ENCODE measurements at regions not wholly inside any gene's neighbourhood (a gene's known extent, or its start where the extent isn't known, plus 50 kb on each side); places are given as distances from the start of the nearest gene placed in this dataset.

DNA sequence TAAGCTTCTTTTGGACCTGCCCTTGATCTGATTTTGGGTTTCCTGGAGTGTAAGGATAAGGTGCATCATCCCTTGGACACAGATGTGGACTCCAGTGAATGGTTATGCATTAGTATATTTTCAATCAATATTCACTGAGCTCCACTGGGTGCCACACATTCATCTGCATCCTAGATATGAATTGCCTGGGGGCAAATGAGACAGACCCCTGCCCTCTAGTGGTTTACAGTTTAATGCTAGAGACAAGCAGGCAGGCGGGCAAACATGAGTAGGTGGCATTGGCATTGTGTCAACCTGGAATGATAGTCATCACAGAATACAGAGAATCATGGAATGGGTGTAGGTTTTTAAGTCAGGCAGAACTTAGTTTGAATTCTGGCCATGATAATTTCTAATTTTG, 252.5 kb upstream of the SOX14 start:
- no peaks in the 10 kb centered on the region for H3K27me3 ChIP-seq (ENCODE audit: control insufficient read depth, insufficient read depth, low read length)
- DNase-seq (ENCODE audit: low read depth): no peak
- H3K4me3 ChIP-seq (ENCODE audit: low read depth, low read length): no peak overlapping the region
- TF ChIP-seq, protein P1, sequence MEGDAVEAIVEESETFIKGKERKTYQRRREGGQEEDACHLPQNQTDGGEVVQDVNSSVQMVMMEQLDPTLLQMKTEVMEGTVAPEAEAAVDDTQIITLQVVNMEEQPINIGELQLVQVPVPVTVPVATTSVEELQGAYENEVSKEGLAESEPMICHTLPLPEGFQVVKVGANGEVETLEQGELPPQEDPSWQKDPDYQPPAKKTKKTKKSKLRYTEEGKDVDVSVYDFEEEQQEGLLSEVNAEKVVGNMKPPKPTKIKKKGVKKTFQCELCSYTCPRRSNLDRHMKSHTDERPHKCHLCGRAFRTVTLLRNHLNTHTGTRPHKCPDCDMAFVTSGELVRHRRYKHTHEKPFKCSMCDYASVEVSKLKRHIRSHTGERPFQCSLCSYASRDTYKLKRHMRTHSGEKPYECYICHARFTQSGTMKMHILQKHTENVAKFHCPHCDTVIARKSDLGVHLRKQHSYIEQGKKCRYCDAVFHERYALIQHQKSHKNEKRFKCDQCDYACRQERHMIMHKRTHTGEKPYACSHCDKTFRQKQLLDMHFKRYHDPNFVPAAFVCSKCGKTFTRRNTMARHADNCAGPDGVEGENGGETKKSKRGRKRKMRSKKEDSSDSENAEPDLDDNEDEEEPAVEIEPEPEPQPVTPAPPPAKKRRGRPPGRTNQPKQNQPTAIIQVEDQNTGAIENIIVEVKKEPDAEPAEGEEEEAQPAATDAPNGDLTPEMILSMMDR (IDR thresholded peaks at IDR 0.05; ENCODE audit: insufficient read depth, low read length, poor library complexity, severe bottlenecking): no peak
- no peaks in the 10 kb centered on the region for H3K36me3 ChIP-seq (ENCODE audit: control insufficient read depth, insufficient read depth, low read length)

DNA sequence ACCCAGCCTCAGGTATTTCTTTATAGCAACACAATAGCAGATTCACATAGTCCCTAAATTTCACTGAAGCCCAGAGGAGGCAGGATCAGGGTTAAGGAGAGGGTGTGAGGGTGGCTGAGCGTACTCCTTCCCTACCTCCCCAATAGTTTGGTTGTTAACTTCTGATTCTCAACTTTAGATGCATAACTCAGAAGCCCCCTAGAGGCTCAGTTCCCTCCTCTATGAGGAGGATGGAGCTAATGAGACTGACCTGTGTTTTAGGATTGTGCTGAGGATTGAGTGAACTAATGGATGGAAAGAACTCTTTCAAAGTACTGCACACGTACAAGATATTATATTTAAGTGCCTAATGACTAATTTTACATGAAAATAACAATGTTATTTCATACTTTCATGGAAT, 249.3 kb upstream of the SOX14 start:
- Histone ChIP-seq H3K27me3 (ENCODE audit: control insufficient read depth, insufficient read depth, low read length) (no peaks in the 10 kb centered on the region), H3K36me3 (ENCODE audit: control insufficient read depth, insufficient read depth, low read length) (no peaks in the 10 kb centered on the region), H3K4me3 (ENCODE audit: low read depth, low read length) (no peak overlapping the region)
- TF ChIP-seq, protein P1 (IDR thresholded peaks at IDR 0.05; ENCODE audit: insufficient read depth, low read length, poor library complexity, severe bottlenecking): no peak
- DNase-seq (ENCODE audit: low read depth): no peak

DNA sequence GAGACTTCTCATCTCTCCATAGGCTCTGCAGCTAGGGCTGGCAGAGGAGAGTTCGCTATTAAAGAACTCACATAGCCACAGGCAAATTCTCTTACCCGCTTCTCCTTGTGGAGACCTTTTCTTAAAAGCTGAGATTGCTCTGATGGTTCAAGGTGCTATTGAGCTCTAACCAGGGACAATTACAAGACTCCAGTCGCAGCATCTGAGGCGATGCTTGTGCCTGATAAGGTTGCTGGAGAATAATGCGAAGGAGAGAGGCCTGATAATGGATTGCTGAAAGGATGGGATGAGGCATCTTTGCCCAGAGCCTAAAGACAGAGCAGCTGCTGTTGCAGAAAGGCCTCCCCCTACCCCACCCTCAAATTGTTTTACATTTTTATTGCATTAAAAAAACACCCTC, 244.5 kb upstream of the SOX14 start:
- TF ChIP-seq, protein P1 (IDR thresholded peaks at IDR 0.05; ENCODE audit: insufficient read depth, low read length, poor library complexity, severe bottlenecking): no peak
- H3K27me3 ChIP-seq (ENCODE audit: control insufficient read depth, insufficient read depth, low read length): no peaks in the 10 kb centered on the region
- DNase-seq (ENCODE audit: low read depth): no peak

DNA sequence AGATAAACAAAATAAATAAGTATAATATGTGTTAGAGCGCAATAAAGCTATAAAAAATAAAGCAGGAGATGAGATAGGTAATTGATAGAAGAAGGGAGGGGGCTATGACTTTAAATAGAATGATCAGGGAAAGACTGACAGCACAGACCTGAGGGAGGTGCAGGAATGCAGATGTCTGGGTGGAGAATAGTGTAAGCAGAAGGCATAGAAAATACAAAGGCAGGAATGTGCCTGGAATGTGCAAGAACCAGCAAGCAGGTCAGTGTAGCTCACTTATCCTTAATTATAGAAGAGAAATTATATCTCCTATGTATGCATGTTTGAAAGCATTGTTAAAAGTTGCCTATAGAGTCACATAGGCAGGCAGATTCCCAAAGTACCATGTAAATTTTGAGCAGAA, 239.4 kb upstream of the SOX14 start:
- H3K4me3 ChIP-seq (ENCODE audit: low read depth, low read length): no peak overlapping the region
- TF ChIP-seq, protein P1 (IDR thresholded peaks at IDR 0.05; ENCODE audit: insufficient read depth, low read length, poor library complexity, severe bottlenecking): no peak
- no peaks in the 10 kb centered on the region for H3K27me3 ChIP-seq (ENCODE audit: control insufficient read depth, insufficient read depth, low read length)
- DNase-seq (ENCODE audit: low read depth): no peak
- no peaks in the 10 kb centered on the region for H3K36me3 ChIP-seq (ENCODE audit: control insufficient read depth, insufficient read depth, low read length)

More for the DNA sequence above, 244.5 kb upstream of the SOX14 start:
- H3K4me3 ChIP-seq (ENCODE audit: low read depth, low read length): no peak overlapping the region
- H3K36me3 ChIP-seq (ENCODE audit: control insufficient read depth, insufficient read depth, low read length): no peaks in the 10 kb centered on the region

DNA sequence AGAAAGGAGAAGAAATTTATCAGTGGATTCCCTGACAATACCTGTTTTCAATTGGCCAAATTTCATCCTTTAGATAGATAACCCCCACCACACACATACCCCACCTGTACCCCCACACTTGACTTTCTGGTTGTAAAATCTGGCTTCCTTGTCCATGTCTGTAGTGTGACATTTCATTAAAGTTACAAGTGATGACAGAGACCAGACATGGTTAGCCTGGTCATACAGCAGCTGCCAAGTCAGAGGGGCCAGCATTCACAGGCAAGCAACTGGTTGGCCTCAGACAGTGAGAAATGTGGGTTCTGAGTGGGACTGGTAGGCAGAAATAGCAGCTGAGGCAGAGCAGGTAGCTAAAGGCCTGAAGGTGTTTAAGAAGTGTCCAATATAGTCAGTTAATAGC, 238.6 kb upstream of the SOX14 start:
- Histone ChIP-seq H3K27me3 (ENCODE audit: control insufficient read depth, insufficient read depth, low read length) (no peaks in the 10 kb centered on the region), H3K36me3 (ENCODE audit: control insufficient read depth, insufficient read depth, low read length) (no peaks in the 10 kb centered on the region), H3K4me3 (ENCODE audit: low read depth, low read length) (no peak overlapping the region)
- TF ChIP-seq, protein P1 (IDR thresholded peaks at IDR 0.05; ENCODE audit: insufficient read depth, low read length, poor library complexity, severe bottlenecking): no peak
- no peak for DNase-seq (ENCODE audit: low read depth)

DNA sequence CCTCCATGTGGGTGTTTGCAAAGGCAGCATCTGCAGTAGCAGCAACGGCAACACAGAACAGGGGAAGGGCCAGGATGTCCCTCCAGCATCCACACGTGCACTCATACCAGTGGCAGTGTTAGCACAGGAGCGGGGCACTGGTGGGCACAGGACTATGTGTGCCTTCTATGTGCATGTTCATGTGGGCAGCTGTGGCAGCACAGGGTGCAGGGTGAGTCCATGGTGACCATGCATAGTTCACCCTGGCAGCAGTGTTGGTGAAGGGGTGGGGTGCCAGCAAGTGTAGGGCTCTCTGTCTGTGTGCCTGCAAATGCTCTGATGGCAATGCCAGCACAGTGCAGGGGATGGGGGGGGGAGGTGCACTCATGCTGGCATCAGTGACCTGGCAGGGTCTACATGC, 222.1 kb upstream of the SOX14 start:
- TF ChIP-seq, protein P1 (IDR thresholded peaks at IDR 0.05; ENCODE audit: insufficient read depth, low read length, poor library complexity, severe bottlenecking): no peak
- no peaks in the 10 kb centered on the region for H3K27me3 ChIP-seq (ENCODE audit: control insufficient read depth, insufficient read depth, low read length)
- DNase-seq (ENCODE audit: low read depth): no peak
- H3K4me3 ChIP-seq (ENCODE audit: low read depth, low read length): no peak overlapping the region
- no peaks in the 10 kb centered on the region for H3K36me3 ChIP-seq (ENCODE audit: control insufficient read depth, insufficient read depth, low read length)
